K562 (cell line): ENCODE measurements at regions not wholly inside any gene's neighbourhood (a gene's known extent, or its start where the extent isn't known, plus 50 kb on each side); places are given as distances from the start of the nearest gene placed in this dataset.

ENCODE experiments used
- ATAC-seq: fragments of 200-7000 bp; cut with Tn5 transposase; 3 replicates; pipeline ENCODE4 v1.9.1; 2020; ENCODE audit warnings: moderate library complexity
- BruUV-seq: library from RNA; stranded (reverse); fragments of 400-500 nt; replicated peaks from 2 replicates; lab custom pipeline; 2021; lab: Mats Ljungman, UMichigan
- CTCF ChIA-PET: fragments of 300-600 bp; formaldehyde crosslinking; extraction: SDS; loops from one replicate; lab custom pipeline; 2021; ENCODE audit warnings: low intra/inter-chr PET ratio; lab: Yijun Ruan, JAX
- POLR2A ChIA-PET: fragments of 300-600, 350-650 bp; sonication (Branson Sonifier 250); formaldehyde crosslinking; extraction: SDS; loops from one replicate; lab custom pipeline; 2021; ENCODE audit warnings: antibody characterized with exemption, inconsistent platforms; lab: Yijun Ruan, JAX
- DNase-seq, 4 experiments: peaks; one replicate each; pipeline versions ENCODE4 v3.0.0 to v3.0.0-alpha.2; 2011 to 2018; ENCODE audit warnings: low spot score in 3 of 4, mixed read lengths in 3 of 4; ENCODE audit errors: extremely low read depth in 1 of 4
- FAIRE-seq: peaks from 2 replicates; lab custom pipeline; 2011; peaks lifted over from hg19 to GRCh38; lab: Jason Lieb, UNC
- H2AFZ ChIP-seq: 2 replicates; pipeline ENCODE4 v1.6.0; 2011; ENCODE audit warnings: low read depth, low read length, control low read depth, inconsistent platforms
- H3K27ac ChIP-seq: fragments of 200-600 bp; 3 replicates; pipeline ENCODE4 v1.8.0; 2011; ENCODE audit warnings: low read depth, mild to moderate bottlenecking, control low read depth, inconsistent platforms, low read length, moderate library complexity, mixed read lengths; ENCODE audit errors: extremely low read depth
- H3K27me3 ChIP-seq, 2 experiments: fragments of 300-600 bp in 1 of 2; 2 replicates in 1 of 2; 3 replicates in 1 of 2; pipeline versions ENCODE4 v1.6.0 to v1.8.0; 2011; ENCODE audit warnings: inconsistent platforms in 2 of 2, low read length in 2 of 2, mild to moderate bottlenecking in 1 of 2, mixed read lengths in 1 of 2, moderate library complexity in 1 of 2; ENCODE audit not compliant: control insufficient read depth in 2 of 2, insufficient read depth in 2 of 2
- H3K36me3 ChIP-seq: fragments of 300-600 bp; 3 replicates; pipeline ENCODE4 v1.8.0; 2011; ENCODE audit warnings: mild to moderate bottlenecking, low read length, inconsistent platforms; ENCODE audit not compliant: control insufficient read depth, insufficient read depth
- H3K4me1 ChIP-seq, 2 experiments: fragments of 200-600 bp in 1 of 2; replicated peaks in 1 of 2; 2 replicates in 1 of 2; 3 replicates in 1 of 2; pipeline versions ENCODE4 v1.5.1 to v1.8.0; 2011; ENCODE audit warnings: inconsistent platforms in 2 of 2, low read length in 2 of 2, mild to moderate bottlenecking in 1 of 2, mixed read lengths in 1 of 2, moderate library complexity in 1 of 2; ENCODE audit not compliant: control insufficient read depth in 2 of 2, insufficient read depth in 2 of 2
- H3K4me2 ChIP-seq: 2 replicates; pipeline ENCODE4 v1.6.1; 2011; ENCODE audit warnings: low read length, control low read depth, inconsistent platforms, mixed read lengths; ENCODE audit not compliant: insufficient read depth
- H3K4me3 ChIP-seq: fragments of 200-600 bp; sonication (generic), shearing (Covaris generic); 2 replicates; pipeline ENCODE4 v1.5.1; 2016; ENCODE audit warnings: control low read depth, inconsistent platforms
- H3K79me2 ChIP-seq: fragments of 200-600 bp; 3 replicates; pipeline ENCODE4 v1.8.0; 2011; ENCODE audit warnings: low read length, inconsistent platforms; ENCODE audit not compliant: control insufficient read depth, insufficient read depth
- H3K9ac ChIP-seq, 2 experiments: 2 replicates each; pipeline versions ENCODE4 v1.6.0 to v1.6.1; 2011; ENCODE audit warnings: low read depth in 2 of 2, low read length in 2 of 2, control low read depth in 1 of 2, inconsistent platforms in 1 of 2, mild to moderate bottlenecking in 1 of 2, mixed read lengths in 1 of 2; ENCODE audit not compliant: insufficient read depth in 1 of 2
- H3K9me1 ChIP-seq: one replicate; pipeline ENCODE4 v1.6.0; 2011; ENCODE audit warnings: inconsistent platforms, mild to moderate bottlenecking, low read length, moderate library complexity; ENCODE audit not compliant: control insufficient read depth, insufficient read depth
- H3K9me3 ChIP-seq: replicated peaks from 2 replicates; pipeline ENCODE4 v1.5.1; 2011; ENCODE audit warnings: low read depth, low read length, inconsistent platforms; ENCODE audit not compliant: control insufficient read depth, insufficient read depth
- H4K20me1 ChIP-seq: replicated peaks from 2 replicates; pipeline ENCODE4 v1.6.1; 2011; ENCODE audit warnings: low read length, inconsistent platforms, mixed read lengths; ENCODE audit not compliant: control insufficient read depth, insufficient read depth
- BCL6 ChIP-seq: fragments of 250-450 bp; sonication (Bioruptor Pico); IDR thresholded peaks from 2 replicates; pipeline ENCODE4 v1.4.0; 2020
- EHMT2 ChIP-seq: fragments of 450-650 bp; IDR thresholded peaks from 2 replicates; pipeline ENCODE4 v1.6.1; 2018; ENCODE audit warnings: antibody characterized with exemption
- FIP1L1 ChIP-seq: fragments of 200-400 bp; formaldehyde crosslinking; IDR thresholded peaks from 2 replicates; pipeline ENCODE4 v1.6.1; 2018; ENCODE audit warnings: mild to moderate bottlenecking, low read depth, low read length; ENCODE audit not compliant: poor library complexity, severe bottlenecking
- HEY1 ChIP-seq: fragments of 250-450 bp; sonication (Bioruptor Pico); IDR thresholded peaks from 2 replicates; pipeline ENCODE4 v1.5.0; 2020; ENCODE audit warnings: mild to moderate bottlenecking, moderate library complexity, borderline replicate concordance
- RBM22 ChIP-seq: fragments of 200-400 bp; formaldehyde crosslinking; IDR thresholded peaks from 2 replicates; pipeline ENCODE4 v1.6.1; 2018; ENCODE audit warnings: low read length, low read depth; ENCODE audit not compliant: poor library complexity, severe bottlenecking
- ZBTB17 ChIP-seq: fragments of 450-650 bp; formaldehyde crosslinking; IDR thresholded peaks from 2 replicates; pipeline ENCODE4 v1.4.0; 2020; ENCODE audit warnings: mild to moderate bottlenecking
- ZNF407 ChIP-seq: fragments of 450-650 bp; IDR thresholded peaks from 2 replicates; pipeline ENCODE4 v1.6.1; 2016; ENCODE audit warnings: low read depth
- ZNF717 ChIP-seq: fragments of 250-450 bp; sonication (Bioruptor Pico); IDR thresholded peaks from 2 replicates; pipeline ENCODE4 v1.5.0; 2021
- WGBS: fragments of 100-300 bp; shearing (Covaris generic); methylation state at CpG from one replicate; pipeline ENCODE4 v1.1.6; 2016; ENCODE audit warnings: low coverage, mixed read lengths; ENCODE audit not compliant: insufficient coverage; ENCODE audit errors: missing lambda C conversion rate; 5-methylcytosine and 5-hydroxymethylcytosine counted together
- in situ Hi-C: fragments of 300-500 bp; cut with MboI; formaldehyde crosslinking; loops from 4 replicates; pipeline ENCODE4 v1.15.0; 2018; ENCODE audit warnings: inconsistent platforms, mixed read lengths
- intact Hi-C: fragments of 100-400 bp; cut with micrococcal nuclease; formaldehyde crosslinking; loops from 2 replicates; pipeline ENCODE4 v1.14.2; 2022

- no peak overlapping the region for H3K27ac ChIP-seq
- no peaks in the 10 kb centered on the region for H3K9me1 ChIP-seq
- no peaks in the 10 kb centered on the region for H3K4me1 ChIP-seq
- no peak for FAIRE-seq
- peaks cover 6 to 45% of the 10 kb centered on the region in 2 experiments; a peak in 3 of 5 replicates for H3K27me3 ChIP-seq
- H3K4me3 ChIP-seq = no peak overlapping the region
- in situ Hi-C loops (no loop called here), intact Hi-C loops (no loop called here)
- no TSS peak for BruUV-seq
- H4K20me1 ChIP-seq = no peaks in the 10 kb centered on the region
- DNase-seq = no peak
- no peaks in the 10 kb centered on the region for H3K36me3 ChIP-seq
- no peak overlapping the region for H2AFZ ChIP-seq
- CTCF ChIA-PET = no interaction called here
- no peaks in the 10 kb centered on the region for H3K9me3 ChIP-seq
- WGBS = 2% methylated on average over 19 of the region's 19 CpGs
- ATAC-seq = no peak
- H3K4me2 ChIP-seq = no peak overlapping the region
- H3K79me2 ChIP-seq = no peaks in the 10 kb centered on the region
- no peak overlapping the region for H3K9ac ChIP-seq
- TF ChIP-seq RBM22 (no peak), BCL6 (no peak), HEY1 (no peak), EHMT2 (no peak), ZNF717 (no peak), ZBTB17 (CRISPR knock-in tag) (no peak), ZNF407 (no peak), FIP1L1 (no peak)
- POLR2A ChIA-PET = no interaction called here
These were observed 173.1 kb downstream of the TFAP2C start for GRCh38 chr20:56801971-56802755.
